IMR-90 (cell line): ENCODE measurements at regions not wholly inside any gene's neighbourhood (a gene's known extent, or its start where the extent isn't known, plus 50 kb on each side); places are given as distances from the start of the nearest gene placed in this dataset.

Experiments
- ATAC-seq: fragments of 200-7000 bp; cut with Tn5 transposase; 2 replicates; pipeline ENCODE4 v1.9.1; 2020; ENCODE audit warnings: low read depth, mild to moderate bottlenecking, moderate library complexity
- BruUV-seq: library from RNA; stranded (reverse); fragments of 400-500 nt; replicated peaks from 2 replicates; lab custom pipeline; 2021; lab: Mats Ljungman, UMichigan
- CTCF ChIA-PET: fragments of 300-600 bp; formaldehyde crosslinking; extraction: SDS; loops from one replicate; lab custom pipeline; 2021; ENCODE audit warnings: antibody characterized with exemption; lab: Yijun Ruan, JAX
- POLR2A ChIA-PET: fragments of 300-600 bp; sonication (Branson Sonifier 250); formaldehyde crosslinking; loops from one replicate; lab custom pipeline; 2022; ENCODE audit warnings: antibody characterized with exemption; ENCODE audit not compliant: unreplicated experiment; lab: Charles Lee
- DNase-seq: peaks from one replicate; pipeline ENCODE4 v3.0.0; 2013
- H2AFZ ChIP-seq: replicated peaks from 2 replicates; pipeline ENCODE3; 2013; ENCODE audit warnings: low read length, mild to moderate bottlenecking; ENCODE audit not compliant: poor library complexity
- H2AK5ac ChIP-seq: 2 replicates; pipeline ENCODE4 v1.6.1; 2013; ENCODE audit warnings: low read depth, low read length, inconsistent platforms
- H2AK9ac ChIP-seq: replicated peaks from 2 replicates; pipeline ENCODE3; 2013; ENCODE audit warnings: mild to moderate bottlenecking, low read depth, low read length, moderate library complexity; ENCODE audit not compliant: poor library complexity
- H2BK120ac ChIP-seq: 2 replicates; pipeline ENCODE4 v1.6.1; 2013; ENCODE audit warnings: low read depth, low read length, inconsistent platforms
- H2BK15ac ChIP-seq: 3 replicates; pipeline ENCODE4 v1.6.1; 2013; ENCODE audit warnings: low read depth, low read length, inconsistent platforms
- H2BK20ac ChIP-seq: 2 replicates; pipeline ENCODE4 v1.6.1; 2013; ENCODE audit warnings: low read depth, mild to moderate bottlenecking, inconsistent platforms, low read length, moderate library complexity
- H2BK5ac ChIP-seq: 2 replicates; pipeline ENCODE4 v1.6.1; 2013; ENCODE audit warnings: mild to moderate bottlenecking, low read depth, low read length, inconsistent platforms; ENCODE audit not compliant: poor library complexity, severe bottlenecking
- H3K14ac ChIP-seq: replicated peaks from 2 replicates; pipeline ENCODE4 v1.6.1; 2013; ENCODE audit warnings: low read depth, low read length, inconsistent platforms
- H3K18ac ChIP-seq: 2 replicates; pipeline ENCODE4 v1.6.1; 2013; ENCODE audit warnings: low read depth, low read length, control low read depth
- H3K23ac ChIP-seq: 2 replicates; pipeline ENCODE4 v1.6.1; 2013; ENCODE audit warnings: low read depth, low read length, inconsistent platforms
- H3K27ac ChIP-seq: 2 replicates; pipeline ENCODE4 v1.5.1; 2013; ENCODE audit warnings: mild to moderate bottlenecking, control low read depth, low read length; ENCODE audit not compliant: insufficient read depth
- H3K27me3 ChIP-seq: 2 replicates; pipeline ENCODE4 v1.6.1; 2013; ENCODE audit warnings: low read length; ENCODE audit not compliant: control insufficient read depth, insufficient read depth
- H3K36me3 ChIP-seq: 2 replicates; pipeline ENCODE4 v1.6.1; 2013; ENCODE audit warnings: low read length, mixed read lengths; ENCODE audit not compliant: control insufficient read depth, insufficient read depth
- H3K4ac ChIP-seq: 2 replicates; pipeline ENCODE4 v1.6.1; 2013; ENCODE audit warnings: low read depth, low read length, inconsistent platforms
- H3K4me1 ChIP-seq: 2 replicates; pipeline ENCODE4 v1.6.1; 2013; ENCODE audit warnings: low read length, mixed read lengths; ENCODE audit not compliant: control insufficient read depth, insufficient read depth
- H3K4me2 ChIP-seq: 2 replicates; pipeline ENCODE4 v1.6.1; 2013; ENCODE audit warnings: low read depth, mild to moderate bottlenecking, control low read depth, low read length, moderate library complexity
- H3K4me3 ChIP-seq: 2 replicates; pipeline ENCODE4 v1.5.1; 2013; ENCODE audit warnings: low read depth, mild to moderate bottlenecking, control low read depth, low read length, moderate library complexity; ENCODE audit not compliant: insufficient read depth
- H3K56ac ChIP-seq: 2 replicates; pipeline ENCODE4 v1.6.1; 2013; ENCODE audit warnings: low read length, inconsistent platforms; ENCODE audit not compliant: insufficient read depth; ENCODE audit errors: extremely low read depth
- H3K79me1 ChIP-seq, 2 experiments: 2 replicates each; pipeline ENCODE4 v1.6.1; 2013; ENCODE audit warnings: low read length in 2 of 2, inconsistent platforms in 1 of 2, low read depth in 1 of 2
- H3K9ac ChIP-seq: 2 replicates; pipeline ENCODE4 v1.6.1; 2013; ENCODE audit warnings: low read depth, low read length, control low read depth
- H3K9me1 ChIP-seq: 2 replicates; pipeline ENCODE4 v1.6.1; 2013; ENCODE audit warnings: low read length, inconsistent platforms; ENCODE audit not compliant: insufficient read depth
- H3K9me3 ChIP-seq: 2 replicates; pipeline ENCODE4 v1.6.1; 2013; ENCODE audit warnings: low read length; ENCODE audit not compliant: control insufficient read depth, insufficient read depth
- H4K20me1 ChIP-seq: 2 replicates; pipeline ENCODE4 v1.6.1; 2013; ENCODE audit warnings: low read length, inconsistent platforms; ENCODE audit not compliant: insufficient read depth
- H4K5ac ChIP-seq: 2 replicates; pipeline ENCODE4 v1.6.1; 2013; ENCODE audit warnings: mild to moderate bottlenecking, low read depth, low read length, control low read depth
- H4K8ac ChIP-seq, 2 experiments: 2 replicates each; pipeline ENCODE4 v1.6.1; 2013; ENCODE audit warnings: low read depth in 2 of 2, low read length in 2 of 2, control low read depth in 1 of 2, inconsistent platforms in 1 of 2
- H4K91ac ChIP-seq: 2 replicates; pipeline ENCODE4 v1.6.1; 2013; ENCODE audit warnings: low read depth, low read length, inconsistent platforms; ENCODE audit not compliant: insufficient read depth
- SMC3 ChIP-seq: fragments of 150-350 bp; IDR thresholded peaks from 2 replicates; pipeline ENCODE4 v1.6.1; 2016; ENCODE audit warnings: low read depth, mild to moderate bottlenecking, antibody characterized with exemption, low read length, moderate library complexity
- WGBS, 2 experiments: methylation state at CpG; one replicate each; pipeline versions ENCODE4 v1.1.5 to v1.1.7; 2013; ENCODE audit warnings: missing lambda C conversion rate in 2 of 2; ENCODE audit not compliant: insufficient read length in 1 of 2; ENCODE audit errors: extremely low coverage in 2 of 2; 5-methylcytosine and 5-hydroxymethylcytosine counted together
- dilution Hi-C: fragments of 300-500 bp; cut with HindIII; formaldehyde crosslinking; loops from one replicate; pipeline ENCODE4 v1.14.3; 2018; ENCODE audit warnings: low sequenced_read_pairs; ENCODE audit not compliant: unreplicated experiment
- in situ Hi-C: fragments of 300-500 bp; cut with MboI; formaldehyde crosslinking; loops from 3 replicates; pipeline ENCODE4 v1.14.3; 2019; ENCODE audit warnings: low sequenced_read_pairs, inconsistent platforms, mixed read lengths
- intact Hi-C: fragments of 100-400 bp; cut with micrococcal nuclease; formaldehyde crosslinking; loops from 2 replicates; pipeline ENCODE4 v1.10.0; 2022
- TF ChIP-seq, protein P1 (sequence below): fragments of 150-350 bp; IDR thresholded peaks from 2 replicates; pipeline ENCODE4 v1.6.1; 2016; ENCODE audit warnings: low read depth, mild to moderate bottlenecking, low read length, moderate library complexity, borderline replicate concordance

DNA sequence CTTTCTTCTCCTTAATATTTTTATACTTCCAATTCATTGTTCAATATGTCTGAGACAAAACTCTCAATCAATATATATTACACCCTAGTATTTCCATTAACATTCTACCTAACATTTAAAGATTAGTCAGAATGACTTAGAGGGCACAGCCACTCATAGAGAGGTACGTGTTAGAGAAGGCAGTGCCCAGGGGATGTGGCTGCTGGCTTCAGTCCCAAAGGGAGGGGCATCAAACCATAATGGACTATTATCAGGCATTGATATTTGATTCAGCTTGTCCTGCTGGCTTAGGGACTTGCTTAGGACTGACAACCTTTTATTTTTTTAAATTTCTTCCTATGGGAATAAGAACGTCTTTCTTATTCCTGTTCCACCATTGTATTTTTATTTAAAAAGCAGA, 1392.0 kb upstream of the ATXN8OS start:
- no peak overlapping the region for H2BK20ac ChIP-seq
- H3K9ac ChIP-seq: no peak overlapping the region
- no peaks in the 10 kb centered on the region for H4K20me1 ChIP-seq
- dilution Hi-C loops: no loop called here
- no peaks in the 10 kb centered on the region for H3K36me3 ChIP-seq
- H3K9me3 ChIP-seq: peaks cover 3% of the 10 kb centered on the region; the same call in 1 of the 2 replicates
- WGBS, 2 experiments: no CpG with 5 or more reads among the region's 2 CpGs
- ATAC-seq (no peak), DNase-seq (no peak)
- in situ Hi-C loops: no loop called here
- no peak overlapping the region for H2AK9ac ChIP-seq
- H3K4me3 ChIP-seq: no peak overlapping the region
- no peaks in the 10 kb centered on the region for H3K9me1 ChIP-seq
- H2BK120ac ChIP-seq: no peak overlapping the region
- H3K27ac ChIP-seq: no peak overlapping the region
- ChIA-PET POLR2A (no interaction called here), CTCF (no interaction called here)
- H4K5ac ChIP-seq: no peak overlapping the region
- TF ChIP-seq, protein P1, sequence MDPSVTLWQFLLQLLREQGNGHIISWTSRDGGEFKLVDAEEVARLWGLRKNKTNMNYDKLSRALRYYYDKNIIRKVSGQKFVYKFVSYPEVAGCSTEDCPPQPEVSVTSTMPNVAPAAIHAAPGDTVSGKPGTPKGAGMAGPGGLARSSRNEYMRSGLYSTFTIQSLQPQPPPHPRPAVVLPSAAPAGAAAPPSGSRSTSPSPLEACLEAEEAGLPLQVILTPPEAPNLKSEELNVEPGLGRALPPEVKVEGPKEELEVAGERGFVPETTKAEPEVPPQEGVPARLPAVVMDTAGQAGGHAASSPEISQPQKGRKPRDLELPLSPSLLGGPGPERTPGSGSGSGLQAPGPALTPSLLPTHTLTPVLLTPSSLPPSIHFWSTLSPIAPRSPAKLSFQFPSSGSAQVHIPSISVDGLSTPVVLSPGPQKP: no peak
- TF ChIP-seq SMC3: no peak
- BruUV-seq: no TSS peak
- H2BK5ac ChIP-seq: no peak overlapping the region
- no peak overlapping the region for H2AFZ ChIP-seq
- no peak overlapping the region for H3K23ac ChIP-seq
- no peak overlapping the region for H4K91ac ChIP-seq
- no peaks in the 10 kb centered on the region for H3K4me1 ChIP-seq
- no peak overlapping the region for H3K4me2 ChIP-seq
- intact Hi-C loops: no loop called here
- H3K14ac ChIP-seq: no peak overlapping the region
- no peaks in the 10 kb centered on the region for H3K79me1 ChIP-seq
- no peak overlapping the region for H3K56ac ChIP-seq
- H2AK5ac ChIP-seq: no peak overlapping the region
- H4K8ac ChIP-seq: no peak overlapping the region
- H3K18ac ChIP-seq: no peak overlapping the region
- no peaks in the 10 kb centered on the region for H3K27me3 ChIP-seq
- no peak overlapping the region for H2BK15ac ChIP-seq
- H3K4ac ChIP-seq: no peak overlapping the region
